IMR-90 (cell line): ENCODE measurements at regions not wholly inside any gene's neighbourhood (a gene's known extent, or its start where the extent isn't known, plus 50 kb on each side); places are given as distances from the start of the nearest gene placed in this dataset.

Source experiments
- ATAC-seq: fragments of 200-7000 bp; cut with Tn5 transposase; 2 replicates; pipeline ENCODE4 v1.9.1; 2020; ENCODE audit warnings: low read depth, mild to moderate bottlenecking, moderate library complexity
- BruUV-seq: library from RNA; stranded (reverse); fragments of 400-500 nt; replicated peaks from 2 replicates; lab custom pipeline; 2021; lab: Mats Ljungman, UMichigan
- CTCF ChIA-PET: fragments of 300-600 bp; formaldehyde crosslinking; extraction: SDS; loops from one replicate; lab custom pipeline; 2021; ENCODE audit warnings: antibody characterized with exemption; lab: Yijun Ruan, JAX
- POLR2A ChIA-PET: fragments of 300-600 bp; sonication (Branson Sonifier 250); formaldehyde crosslinking; loops from one replicate; lab custom pipeline; 2022; ENCODE audit warnings: antibody characterized with exemption; ENCODE audit not compliant: unreplicated experiment; lab: Charles Lee
- DNase-seq: peaks from one replicate; pipeline ENCODE4 v3.0.0; 2013
- H2AFZ ChIP-seq: replicated peaks from 2 replicates; pipeline ENCODE3; 2013; ENCODE audit warnings: low read length, mild to moderate bottlenecking; ENCODE audit not compliant: poor library complexity
- H2AK5ac ChIP-seq: 2 replicates; pipeline ENCODE4 v1.6.1; 2013; ENCODE audit warnings: low read depth, low read length, inconsistent platforms
- H2AK9ac ChIP-seq: replicated peaks from 2 replicates; pipeline ENCODE3; 2013; ENCODE audit warnings: mild to moderate bottlenecking, low read depth, low read length, moderate library complexity; ENCODE audit not compliant: poor library complexity
- H2BK120ac ChIP-seq: 2 replicates; pipeline ENCODE4 v1.6.1; 2013; ENCODE audit warnings: low read depth, low read length, inconsistent platforms
- H2BK15ac ChIP-seq: 3 replicates; pipeline ENCODE4 v1.6.1; 2013; ENCODE audit warnings: low read depth, low read length, inconsistent platforms
- H2BK20ac ChIP-seq: 2 replicates; pipeline ENCODE4 v1.6.1; 2013; ENCODE audit warnings: low read depth, mild to moderate bottlenecking, inconsistent platforms, low read length, moderate library complexity
- H2BK5ac ChIP-seq: 2 replicates; pipeline ENCODE4 v1.6.1; 2013; ENCODE audit warnings: mild to moderate bottlenecking, low read depth, low read length, inconsistent platforms; ENCODE audit not compliant: poor library complexity, severe bottlenecking
- H3K14ac ChIP-seq: replicated peaks from 2 replicates; pipeline ENCODE4 v1.6.1; 2013; ENCODE audit warnings: low read depth, low read length, inconsistent platforms
- H3K18ac ChIP-seq: 2 replicates; pipeline ENCODE4 v1.6.1; 2013; ENCODE audit warnings: low read depth, low read length, control low read depth
- H3K23ac ChIP-seq: 2 replicates; pipeline ENCODE4 v1.6.1; 2013; ENCODE audit warnings: low read depth, low read length, inconsistent platforms
- H3K27ac ChIP-seq: 2 replicates; pipeline ENCODE4 v1.5.1; 2013; ENCODE audit warnings: mild to moderate bottlenecking, control low read depth, low read length; ENCODE audit not compliant: insufficient read depth
- H3K27me3 ChIP-seq: 2 replicates; pipeline ENCODE4 v1.6.1; 2013; ENCODE audit warnings: low read length; ENCODE audit not compliant: control insufficient read depth, insufficient read depth
- H3K36me3 ChIP-seq: 2 replicates; pipeline ENCODE4 v1.6.1; 2013; ENCODE audit warnings: low read length, mixed read lengths; ENCODE audit not compliant: control insufficient read depth, insufficient read depth
- H3K4ac ChIP-seq: 2 replicates; pipeline ENCODE4 v1.6.1; 2013; ENCODE audit warnings: low read depth, low read length, inconsistent platforms
- H3K4me1 ChIP-seq: 2 replicates; pipeline ENCODE4 v1.6.1; 2013; ENCODE audit warnings: low read length, mixed read lengths; ENCODE audit not compliant: control insufficient read depth, insufficient read depth
- H3K4me2 ChIP-seq: 2 replicates; pipeline ENCODE4 v1.6.1; 2013; ENCODE audit warnings: low read depth, mild to moderate bottlenecking, control low read depth, low read length, moderate library complexity
- H3K4me3 ChIP-seq: 2 replicates; pipeline ENCODE4 v1.5.1; 2013; ENCODE audit warnings: low read depth, mild to moderate bottlenecking, control low read depth, low read length, moderate library complexity; ENCODE audit not compliant: insufficient read depth
- H3K56ac ChIP-seq: 2 replicates; pipeline ENCODE4 v1.6.1; 2013; ENCODE audit warnings: low read length, inconsistent platforms; ENCODE audit not compliant: insufficient read depth; ENCODE audit errors: extremely low read depth
- H3K79me1 ChIP-seq, 2 experiments: 2 replicates each; pipeline ENCODE4 v1.6.1; 2013; ENCODE audit warnings: low read length in 2 of 2, inconsistent platforms in 1 of 2, low read depth in 1 of 2
- H3K9ac ChIP-seq: 2 replicates; pipeline ENCODE4 v1.6.1; 2013; ENCODE audit warnings: low read depth, low read length, control low read depth
- H3K9me1 ChIP-seq: 2 replicates; pipeline ENCODE4 v1.6.1; 2013; ENCODE audit warnings: low read length, inconsistent platforms; ENCODE audit not compliant: insufficient read depth
- H3K9me3 ChIP-seq: 2 replicates; pipeline ENCODE4 v1.6.1; 2013; ENCODE audit warnings: low read length; ENCODE audit not compliant: control insufficient read depth, insufficient read depth
- H4K20me1 ChIP-seq: 2 replicates; pipeline ENCODE4 v1.6.1; 2013; ENCODE audit warnings: low read length, inconsistent platforms; ENCODE audit not compliant: insufficient read depth
- H4K5ac ChIP-seq: 2 replicates; pipeline ENCODE4 v1.6.1; 2013; ENCODE audit warnings: mild to moderate bottlenecking, low read depth, low read length, control low read depth
- H4K8ac ChIP-seq, 2 experiments: 2 replicates each; pipeline ENCODE4 v1.6.1; 2013; ENCODE audit warnings: low read depth in 2 of 2, low read length in 2 of 2, control low read depth in 1 of 2, inconsistent platforms in 1 of 2
- H4K91ac ChIP-seq: 2 replicates; pipeline ENCODE4 v1.6.1; 2013; ENCODE audit warnings: low read depth, low read length, inconsistent platforms; ENCODE audit not compliant: insufficient read depth
- FOS ChIP-seq: fragments of 150-350 bp; IDR thresholded peaks from 2 replicates; pipeline ENCODE4 v1.6.1; 2016; ENCODE audit warnings: low read depth, low read length
- MAZ ChIP-seq: IDR thresholded peaks from 2 replicates; pipeline ENCODE4 v1.6.1; 2012; ENCODE audit warnings: low read depth, mild to moderate bottlenecking, low read length, improper control_type of control experiment, moderate library complexity, borderline replicate concordance
- RAD21 ChIP-seq: IDR thresholded peaks from 2 replicates; pipeline ENCODE4 v1.6.1; 2012; ENCODE audit warnings: low read length, improper control_type of control experiment
- RFX5 ChIP-seq: IDR thresholded peaks from 2 replicates; pipeline ENCODE4 v1.8.0; 2012; ENCODE audit warnings: low read depth, mild to moderate bottlenecking, low read length, moderate library complexity
- WGBS, 2 experiments: methylation state at CpG; one replicate each; pipeline versions ENCODE4 v1.1.5 to v1.1.7; 2013; ENCODE audit warnings: missing lambda C conversion rate in 2 of 2; ENCODE audit not compliant: insufficient read length in 1 of 2; ENCODE audit errors: extremely low coverage in 2 of 2; 5-methylcytosine and 5-hydroxymethylcytosine counted together
- dilution Hi-C: fragments of 300-500 bp; cut with HindIII; formaldehyde crosslinking; loops from one replicate; pipeline ENCODE4 v1.14.3; 2018; ENCODE audit warnings: low sequenced_read_pairs; ENCODE audit not compliant: unreplicated experiment
- in situ Hi-C: fragments of 300-500 bp; cut with MboI; formaldehyde crosslinking; loops from 3 replicates; pipeline ENCODE4 v1.14.3; 2019; ENCODE audit warnings: low sequenced_read_pairs, inconsistent platforms, mixed read lengths
- intact Hi-C: fragments of 100-400 bp; cut with micrococcal nuclease; formaldehyde crosslinking; loops from 2 replicates; pipeline ENCODE4 v1.10.0; 2022

DNA sequence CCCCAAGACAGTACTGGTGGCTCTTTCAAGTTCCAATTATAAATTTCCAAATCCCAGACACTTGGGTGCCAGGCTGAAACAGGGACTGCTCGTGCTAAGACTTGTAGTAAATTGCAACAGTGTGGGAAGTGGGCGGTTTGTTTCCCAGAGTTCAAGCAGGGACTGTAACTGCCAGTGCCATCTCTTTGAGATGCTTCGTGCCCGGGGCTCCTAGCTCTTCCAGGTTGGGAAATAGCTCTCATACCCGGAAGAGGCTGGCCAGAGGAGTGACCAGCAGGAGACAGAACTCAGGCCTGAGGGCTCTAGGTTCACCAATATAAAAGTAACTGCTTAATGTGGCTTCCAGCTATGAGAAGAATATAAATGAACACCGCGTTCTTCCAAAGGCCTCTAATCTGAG, 54.0 kb upstream of the NEO1 start:
- Histone ChIP-seq H2BK15ac (no peak overlapping the region), H3K4me2 (no peak overlapping the region), H3K27me3 (no peaks in the 10 kb centered on the region), H2AFZ (no peak overlapping the region), H3K4me3 (no peak overlapping the region), H3K36me3 (no peaks in the 10 kb centered on the region), H3K23ac (no peak overlapping the region), H4K5ac (no peak overlapping the region), H2BK120ac (0 out of 2 replicates have a peak overlapping the region, but pooled peaks have one; percentile 26), H3K9me3 (no peaks in the 10 kb centered on the region), H2BK5ac (no peak overlapping the region), H2BK20ac (no peak overlapping the region), H2AK9ac (no peak overlapping the region), H3K56ac (no peak overlapping the region), H3K9ac (no peak overlapping the region), H3K4ac (no peak overlapping the region), H2AK5ac (no peak overlapping the region), H3K9me1 (peaks cover 3% of the 10 kb centered on the region), H4K91ac (no peak overlapping the region), H4K20me1 (no peaks in the 10 kb centered on the region), H4K8ac (no peak overlapping the region), H3K18ac (no peak overlapping the region), H3K27ac (no peak overlapping the region), H3K14ac (no peak overlapping the region), H3K79me1 (no peaks in the 10 kb centered on the region), H3K4me1 (peaks cover 4% of the 10 kb centered on the region; the same call in 1 of the 2 replicates)
- ATAC-seq = no peak
- BruUV-seq = no TSS peak
- ChIA-PET POLR2A (no interaction called here), CTCF (no interaction called here)
- in situ Hi-C loops = no loop called here
- DNase-seq = no peak
- WGBS, 2 experiments = 100% methylated on average over 1 of the region's 7 CpGs; no CpG with 5 or more reads in 1 of the 2 experiments
- dilution Hi-C loops = no loop called here
- intact Hi-C loops = no loop called here
- TF ChIP-seq RFX5 (no peak), RAD21 (no peak), MAZ (no peak), FOS (no peak)
